Nephron (organoid): ENCODE measurements at regions not wholly inside any gene's neighbourhood (a gene's known extent, or its start where the extent isn't known, plus 50 kb on each side); places are given as distances from the start of the nearest gene placed in this dataset.

Experiments used
- H3K27ac Mint-ChIP-seq, 3 experiments: 2 replicates each; pipeline ENCODE4 v1.8.0; 2020; ENCODE audit warnings: mixed read lengths in 3 of 3, mild to moderate bottlenecking in 2 of 3, moderate library complexity in 1 of 3
- H3K27me3 Mint-ChIP-seq: 2 replicates; pipeline ENCODE4 v1.8.0; 2021; ENCODE audit warnings: low read depth, mild to moderate bottlenecking, moderate library complexity, mixed read lengths
- H3K36me3 Mint-ChIP-seq: 2 replicates; pipeline ENCODE4 v1.8.0; 2020; ENCODE audit warnings: low read depth, mixed read lengths
- H3K4me1 Mint-ChIP-seq: 2 replicates; pipeline ENCODE4 v1.8.0; 2020; ENCODE audit warnings: mixed read lengths
- H3K4me3 Mint-ChIP-seq, 3 experiments: 2 replicates each; pipeline ENCODE4 v1.8.0; 2020; ENCODE audit warnings: mild to moderate bottlenecking in 3 of 3, mixed read lengths in 3 of 3, moderate library complexity in 2 of 3
- H3K9me3 Mint-ChIP-seq: 2 replicates; pipeline ENCODE4 v1.8.0; 2020; ENCODE audit warnings: mixed read lengths
- CTCF ChIP-seq, 3 experiments: fragments of 200-600 bp; sonication (generic); IDR thresholded peaks; one replicate each; pipeline ENCODE4 v1.5.0; 2021; ENCODE audit warnings: antibody characterized with exemption in 3 of 3; ENCODE audit not compliant: unreplicated experiment in 3 of 3

DNA sequence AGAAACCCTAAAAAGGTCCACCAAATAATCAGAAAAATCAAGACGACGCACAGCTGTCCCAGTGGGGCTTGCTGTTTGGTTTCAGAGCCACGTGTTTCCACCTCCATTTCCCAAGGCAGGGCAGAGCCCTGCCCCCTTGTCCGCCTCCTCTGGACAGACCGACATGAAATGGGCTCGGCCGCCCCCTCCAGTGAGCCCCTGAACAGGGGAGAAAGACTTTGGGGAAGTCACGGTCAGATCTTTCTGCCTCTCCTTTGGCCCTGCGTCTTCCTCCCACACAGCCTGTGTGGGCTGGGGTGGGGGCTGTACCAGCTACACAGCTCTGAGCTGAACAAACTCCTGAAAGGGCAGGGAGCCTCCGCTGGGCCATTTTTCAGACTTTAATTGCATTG lies 230.7 kb downstream of the ENGASE start:
- no peaks in the 10 kb centered on the region for H3K9me3 Mint-ChIP-seq
- H3K4me3 Mint-ChIP-seq: no peak overlapping the region
- TF ChIP-seq CTCF (IDR thresholded peaks at IDR 0.05; ENCODE audit: unreplicated experiment in 3 of 3): no peak
- H3K27me3 Mint-ChIP-seq: peaks cover 52% of the 10 kb centered on the region
- H3K27ac Mint-ChIP-seq: peak overlapping the region; percentile 68 to 84 (median 71)
- H3K36me3 Mint-ChIP-seq: no peaks in the 10 kb centered on the region
- H3K4me1 Mint-ChIP-seq: peaks cover 32% of the 10 kb centered on the region

DNA sequence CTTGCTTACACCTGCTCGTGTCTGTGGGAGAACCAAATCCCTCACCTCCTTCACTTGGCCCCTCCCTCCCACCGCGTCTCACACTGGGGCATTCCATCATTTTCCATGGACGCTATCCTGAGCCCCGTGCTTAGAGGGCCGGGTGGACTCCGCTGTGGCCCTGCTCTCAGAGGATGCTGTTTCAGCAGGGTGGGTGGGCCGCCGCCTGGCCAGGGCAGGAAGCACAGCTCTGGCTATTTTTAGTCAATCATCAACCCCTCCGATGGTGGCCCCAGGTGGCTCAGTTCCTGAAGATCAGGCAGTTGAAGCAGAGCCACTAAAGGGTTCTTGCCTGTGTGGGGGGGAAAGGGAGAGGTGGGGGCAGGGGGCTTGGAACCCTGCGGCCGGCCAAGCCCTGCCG lies 230.3 kb downstream of the ENGASE start:
- Mint-ChIP-seq H3K36me3 (no peaks in the 10 kb centered on the region), H3K27ac (peak overlapping the region in 2 of 3 experiments; percentile 71 to 84), H3K27me3 (peaks cover 55% of the 10 kb centered on the region), H3K4me3 (no peak overlapping the region), H3K9me3 (no peaks in the 10 kb centered on the region), H3K4me1 (peaks cover 32% of the 10 kb centered on the region)
- peak in 1 of 3 experiments; percentile 9 for TF ChIP-seq CTCF (IDR thresholded peaks at IDR 0.05; ENCODE audit: unreplicated experiment in 3 of 3)

DNA sequence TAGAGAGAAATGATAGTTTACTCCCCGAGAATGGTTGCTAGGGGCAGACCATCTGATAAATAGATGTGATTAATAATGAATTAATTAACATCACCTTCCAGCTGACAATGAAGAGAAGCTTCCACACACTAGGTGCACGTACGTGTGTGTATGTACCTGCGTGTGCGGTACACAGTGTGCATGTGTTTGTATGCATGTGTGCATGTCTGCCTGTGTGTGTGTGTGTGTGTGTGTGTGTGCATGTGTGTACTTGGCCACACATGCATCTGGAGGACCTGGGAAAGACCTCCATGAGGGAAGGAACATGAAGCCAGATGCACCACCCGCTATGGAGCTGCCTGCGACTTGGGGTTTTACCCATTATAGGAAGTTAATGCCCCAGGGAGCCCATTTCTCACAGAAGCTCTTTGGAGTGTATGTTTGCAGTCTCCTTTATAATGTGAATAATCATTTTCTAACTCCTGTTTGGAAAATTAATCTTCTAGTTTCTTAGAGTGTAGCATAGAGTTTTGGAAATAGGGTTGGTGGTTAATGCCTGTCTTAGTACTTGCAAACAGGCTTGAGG lies 229.1 kb downstream of the ENGASE start:
- H3K36me3 Mint-ChIP-seq: no peaks in the 10 kb centered on the region
- no peak overlapping the region for H3K27ac Mint-ChIP-seq
- H3K4me1 Mint-ChIP-seq: peaks cover 32% of the 10 kb centered on the region
- H3K4me3 Mint-ChIP-seq: no peak overlapping the region
- H3K27me3 Mint-ChIP-seq: peaks cover 57% of the 10 kb centered on the region
- no peak for TF ChIP-seq CTCF (IDR thresholded peaks at IDR 0.05; ENCODE audit: unreplicated experiment in 3 of 3)
- H3K9me3 Mint-ChIP-seq: no peaks in the 10 kb centered on the region

GRCh38 chr17:79301469-79301868 lies 226.8 kb downstream of the ENGASE start:
- Mint-ChIP-seq H3K27me3 (peaks cover 73% of the 10 kb centered on the region), H3K4me1 (peaks cover 18% of the 10 kb centered on the region), H3K36me3 (no peaks in the 10 kb centered on the region), H3K9me3 (no peaks in the 10 kb centered on the region), H3K4me3 (no peak overlapping the region), H3K27ac (no peak overlapping the region)
- no peak for TF ChIP-seq CTCF (IDR thresholded peaks at IDR 0.05; ENCODE audit: unreplicated experiment in 3 of 3)

DNA sequence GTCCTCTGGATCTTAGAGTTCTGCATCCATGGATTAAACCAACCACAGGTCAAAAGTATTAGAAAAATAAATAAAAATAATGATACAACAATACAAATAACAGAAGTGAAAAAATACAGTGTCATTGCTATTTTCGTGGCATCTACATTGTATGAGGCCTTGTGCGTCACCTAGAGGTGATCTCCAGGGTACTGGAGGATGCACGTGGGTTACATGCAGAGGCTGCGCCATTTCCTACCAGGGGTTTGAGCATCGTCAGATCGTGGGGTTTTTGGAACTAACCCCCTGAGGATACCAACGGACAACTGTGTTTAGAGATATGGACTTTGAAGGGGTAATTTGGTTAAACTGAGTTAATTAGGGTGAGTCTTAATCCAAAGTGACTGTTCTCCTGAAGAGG lies 224.7 kb downstream of the ENGASE start:
- Mint-ChIP-seq H3K27me3 (peaks cover 77% of the 10 kb centered on the region), H3K36me3 (no peaks in the 10 kb centered on the region), H3K4me3 (no peak overlapping the region), H3K27ac (no peak overlapping the region), H3K9me3 (peaks cover 4% of the 10 kb centered on the region), H3K4me1 (no peaks in the 10 kb centered on the region)
- TF ChIP-seq CTCF (IDR thresholded peaks at IDR 0.05; ENCODE audit: unreplicated experiment in 3 of 3): no peak

GRCh38 chr17:79298799-79299198 lies 224.2 kb downstream of the ENGASE start:
- peaks cover 4% of the 10 kb centered on the region for H3K9me3 Mint-ChIP-seq
- no peaks in the 10 kb centered on the region for H3K4me1 Mint-ChIP-seq
- H3K27me3 Mint-ChIP-seq: peaks cover 81% of the 10 kb centered on the region
- H3K27ac Mint-ChIP-seq: no peak overlapping the region
- no peak for TF ChIP-seq CTCF (IDR thresholded peaks at IDR 0.05; ENCODE audit: unreplicated experiment in 3 of 3)
- H3K4me3 Mint-ChIP-seq: no peak overlapping the region
- no peaks in the 10 kb centered on the region for H3K36me3 Mint-ChIP-seq
